HCT116 (cell line): ENCODE measurements at regions not wholly inside any gene's neighbourhood (a gene's known extent, or its start where the extent isn't known, plus 50 kb on each side); places are given as distances from the start of the nearest gene placed in this dataset.

ENCODE experiments used
- ATAC-seq: fragments of 200-7000 bp; cut with Tn5 transposase; 2 replicates; pipeline ENCODE4 v1.9.1; 2020; ENCODE audit warnings: mild to moderate bottlenecking, moderate library complexity
- BruUV-seq: library from RNA; stranded (reverse); fragments of 400-500 nt; replicated peaks from 2 replicates; lab custom pipeline; 2021; lab: Mats Ljungman, UMichigan
- CTCF ChIA-PET: fragments of 300-600 bp; sonication (Branson Sonifier 250); formaldehyde crosslinking; loops from one replicate; lab custom pipeline; 2021; ENCODE audit warnings: antibody characterized with exemption; lab: Charles Lee
- POLR2A ChIA-PET: fragments of 300-600, 350-600 bp; sonication (Branson Sonifier 250); formaldehyde crosslinking; loops from one replicate; lab custom pipeline; 2021; ENCODE audit warnings: antibody characterized with exemption; lab: Charles Lee
- RAD21 ChIA-PET, 2 experiments: fragments of 300-600 bp; sonication (Branson Sonifier 250); formaldehyde crosslinking; loops; one replicate each; lab custom pipeline; 2023; ENCODE audit warnings: low total read pairs in 2 of 2; ENCODE audit not compliant: uncharacterized antibody in 2 of 2, unreplicated experiment in 2 of 2, low non-redundant PET in 1 of 2; lab: Charles Lee
- DNase-seq: peaks from one replicate; pipeline ENCODE4 v3.0.0-alpha.2; 2010; ENCODE audit warnings: low read depth, low spot score
- H2AFZ ChIP-seq: fragments of 200-600 bp; shearing (Covaris generic), sonication (generic); 2 replicates; pipeline ENCODE4 v1.6.1; 2017; ENCODE audit warnings: low read depth, mixed run types, mixed read lengths, antibody characterized with exemption, low read length; ENCODE audit not compliant: poor library complexity, severe bottlenecking
- H3K27ac ChIP-seq: 2 replicates; pipeline ENCODE4 v1.5.1; 2012; ENCODE audit warnings: low read depth, low read length
- H3K27me3 ChIP-seq: fragments of 200-600 bp; sonication (generic); 2 replicates; pipeline ENCODE4 v1.6.1; 2016; ENCODE audit warnings: mixed run types, low read length, mixed read lengths; ENCODE audit not compliant: insufficient read depth
- H3K36me3 ChIP-seq, 2 experiments: fragments of 200-500 bp in 1 of 2; fragments of 200-600 bp in 1 of 2; sonication (Bioruptor generic) in 1 of 2; sonication (generic) in 1 of 2; 2 replicates each; pipeline versions ENCODE4 v1.5.1 to v1.6.1; 2014 to 2016; ENCODE audit warnings: low read length in 2 of 2, inconsistent platforms in 1 of 2, mixed read lengths in 1 of 2, mixed run types in 1 of 2; ENCODE audit not compliant: insufficient read depth in 2 of 2, control insufficient read depth in 1 of 2
- H3K4me1 ChIP-seq, 2 experiments: fragments of 200-600 bp in 1 of 2; sonication (generic) in 1 of 2; 2 replicates each; pipeline versions ENCODE4 v1.5.1 to v1.6.1; 2012 to 2017; ENCODE audit warnings: low read length in 2 of 2, inconsistent platforms in 1 of 2, mild to moderate bottlenecking in 1 of 2, mixed read lengths in 1 of 2, mixed run types in 1 of 2, moderate library complexity in 1 of 2; ENCODE audit not compliant: insufficient read depth in 2 of 2, control insufficient read depth in 1 of 2
- H3K4me2 ChIP-seq: fragments of 200-600 bp; sonication (generic); 2 replicates; pipeline ENCODE4 v1.6.1; 2017; ENCODE audit warnings: mixed run types, low read length, mixed read lengths
- H3K4me3 ChIP-seq, 2 experiments: fragments of 200-600 bp in 1 of 2; sonication (generic) in 1 of 2; replicated peaks in 1 of 2; 2 replicates each; pipeline ENCODE4 v1.5.1; 2011 to 2016; ENCODE audit warnings: low read length in 2 of 2, control low read depth in 1 of 2, low read depth in 1 of 2, mild to moderate bottlenecking in 1 of 2, mixed read lengths in 1 of 2, mixed run types in 1 of 2
- H3K79me2 ChIP-seq: fragments of 200-600 bp; sonication (generic); 2 replicates; pipeline ENCODE4 v1.6.1; 2017; ENCODE audit warnings: mild to moderate bottlenecking, mixed run types, low read length, moderate library complexity, mixed read lengths; ENCODE audit not compliant: insufficient read depth
- H3K9ac ChIP-seq: fragments of 200-600 bp; sonication (generic); 2 replicates; pipeline ENCODE4 v1.6.1; 2016; ENCODE audit warnings: low read length, mixed read lengths
- H3K9me2 ChIP-seq: fragments of 200-600 bp; sonication (generic), shearing (Covaris generic); 2 replicates; pipeline ENCODE4 v1.6.1; 2017; ENCODE audit warnings: mixed run types, mild to moderate bottlenecking, moderate library complexity; ENCODE audit not compliant: insufficient read depth
- H3K9me3 ChIP-seq, 2 experiments: fragments of 200-500 bp in 1 of 2; fragments of 200-600 bp in 1 of 2; sonication (Bioruptor generic) in 1 of 2; sonication (generic) in 1 of 2; 2 replicates each; pipeline ENCODE4 v1.6.1; 2014 to 2017; ENCODE audit warnings: low read length in 2 of 2, mixed read lengths in 2 of 2, inconsistent platforms in 1 of 2, low read depth in 1 of 2, mild to moderate bottlenecking in 1 of 2, mixed run types in 1 of 2, moderate library complexity in 1 of 2; ENCODE audit not compliant: control insufficient read depth in 1 of 2, insufficient read depth in 1 of 2
- H4K20me1 ChIP-seq: fragments of 200-600 bp; sonication (generic), shearing (Covaris generic); 2 replicates; pipeline ENCODE4 v1.6.1; 2017; ENCODE audit warnings: mixed run types, mild to moderate bottlenecking, moderate library complexity; ENCODE audit not compliant: insufficient read depth
- CEBPB ChIP-seq: IDR thresholded peaks from 2 replicates; pipeline ENCODE4 v1.6.1; 2012; ENCODE audit warnings: low read depth
- CTCF ChIP-seq, 3 experiments: fragments of 200-600 bp in 1 of 3; sonication (generic) in 1 of 3; IDR thresholded peaks in 2 of 3; conservative IDR thresholded peaks in 1 of 3; 2 replicates each; pipeline ENCODE4 v1.5.1; 2012 to 2017; ENCODE audit warnings: low read depth in 2 of 3, low read length in 2 of 3, antibody characterized with exemption in 1 of 3, borderline replicate concordance in 1 of 3, control low read depth in 1 of 3, mild to moderate bottlenecking in 1 of 3, mixed read lengths in 1 of 3, mixed run types in 1 of 3, moderate library complexity in 1 of 3; ENCODE audit not compliant: insufficient read depth in 1 of 3
- EZH2 ChIP-seq: fragments of 200-600 bp; sonication (generic); IDR thresholded peaks from 2 replicates; pipeline ENCODE4 v1.6.1; 2017; ENCODE audit warnings: antibody characterized with exemption, mixed run types
- FOSL1 ChIP-seq: IDR thresholded peaks from 2 replicates; pipeline ENCODE4 v1.6.1; 2012; ENCODE audit warnings: low read depth
- POLR2A ChIP-seq: IDR thresholded peaks from 2 replicates; pipeline ENCODE4 v1.7.0; 2011; ENCODE audit warnings: borderline replicate concordance; ENCODE audit not compliant: insufficient read depth, insufficient read length; ENCODE audit errors: extremely low read depth
- POLR2AphosphoS5 ChIP-seq: IDR thresholded peaks from 2 replicates; pipeline ENCODE4 v1.6.1; 2011; ENCODE audit warnings: mild to moderate bottlenecking, low read depth, low read length, moderate library complexity
- RAD21 ChIP-seq: IDR thresholded peaks from 2 replicates; pipeline ENCODE4 v1.6.1; 2012; ENCODE audit warnings: low read depth, mild to moderate bottlenecking
- SIN3A ChIP-seq: IDR thresholded peaks from 2 replicates; pipeline ENCODE4 v1.6.1; 2012; ENCODE audit warnings: low read depth
- SRF ChIP-seq: IDR thresholded peaks from 2 replicates; pipeline ENCODE4 v1.6.1; 2012; ENCODE audit warnings: low read depth
- TCF7L2 ChIP-seq: IDR thresholded peaks from 2 replicates; pipeline ENCODE4 v1.7.0; 2011; ENCODE audit warnings: borderline replicate concordance, inconsistent platforms; ENCODE audit not compliant: insufficient read depth, insufficient read length; ENCODE audit errors: extremely low read depth
- YY1 ChIP-seq: IDR thresholded peaks from 2 replicates; pipeline ENCODE4 v1.6.1; 2011; ENCODE audit warnings: low read length, low read depth, moderate library complexity, mild to moderate bottlenecking; ENCODE audit not compliant: insufficient replicate concordance; ENCODE audit errors: extremely low read depth
- ZFX ChIP-seq: fragments of 450-650 bp; IDR thresholded peaks from 2 replicates; pipeline ENCODE4 v1.6.1; 2017
- ZNF274 ChIP-seq: fragments of 200-500 bp; sonication (Bioruptor generic); IDR thresholded peaks from 2 replicates; pipeline ENCODE4 v1.6.1; 2014; ENCODE audit warnings: mild to moderate bottlenecking, low read depth, low read length, inconsistent platforms
- intact Hi-C: fragments of 100-400 bp; cut with micrococcal nuclease; formaldehyde crosslinking; loops from 2 replicates; pipeline ENCODE4 v1.10.0; 2022

GRCh38 chr2:118165595-118165994 is 77.3 kb downstream of the INSIG2 start:
- Histone ChIP-seq H3K4me1 (peaks cover 12 to 19% of the 10 kb centered on the region in 2 experiments), H3K36me3 (no peaks in the 10 kb centered on the region), H3K79me2 (no peaks in the 10 kb centered on the region), H3K9me3 (no peaks in the 10 kb centered on the region), H3K27me3 (no peaks in the 10 kb centered on the region), H3K27ac (no peak overlapping the region), H3K4me2 (no peak overlapping the region), H4K20me1 (no peaks in the 10 kb centered on the region), H3K9ac (no peak overlapping the region), H2AFZ (no peak overlapping the region), H3K9me2 (no peaks in the 10 kb centered on the region; the same call in 1 of the 2 replicates), H3K4me3 (no peak overlapping the region)
- intact Hi-C loops: no loop called here
- no TSS peak for BruUV-seq
- ATAC-seq (no peak), DNase-seq (no peak)
- ChIA-PET CTCF (no interaction called here), POLR2A (no interaction called here), RAD21 (no interaction called here)
- TF ChIP-seq TCF7L2 (no peak), RAD21 (no peak), SRF (no peak), FOSL1 (no peak), POLR2A (no peak), EZH2 (no peak), ZNF274 (no peak), YY1 (no peak), POLR2AphosphoS5 (no peak), CTCF (IDR thresholded peaks at IDR 0.05 in 2 of 3, conservative IDR thresholded peaks at IDR 0.05 in 1 of 3; ENCODE audit: borderline replicate concordance in 1 of 3, insufficient read depth in 1 of 3, low read depth in 2 of 3, low read length in 2 of 3) (no peak), CEBPB (no peak), SIN3A (no peak), ZFX (no peak)
